ENCODE measurements at regions not wholly inside any gene's neighbourhood (a gene's known extent, or its start where the extent isn't known, plus 50 kb on each side); places are given as distances from the start of the nearest gene placed in this dataset.

DNA sequence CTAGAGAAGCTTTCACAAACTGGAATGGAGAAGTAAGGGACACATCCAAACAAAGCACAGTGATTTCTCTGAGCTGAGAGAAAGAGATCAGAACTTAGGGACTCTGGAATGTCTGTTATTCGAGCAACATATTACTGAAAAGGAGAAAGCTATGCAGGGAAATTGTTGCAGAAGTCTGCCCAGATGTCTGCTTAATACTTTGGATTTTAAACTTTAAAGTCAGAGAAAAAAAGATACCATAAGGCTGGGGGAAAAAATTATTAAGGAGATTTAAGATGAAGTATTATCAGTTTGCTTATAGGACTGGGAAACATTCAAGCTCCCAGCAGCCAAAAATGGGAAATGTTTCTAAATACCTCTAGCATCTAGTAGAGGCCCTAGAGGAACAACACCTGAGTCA, 803.9 kb downstream of the TAF11L14 start:
- TF ChIP-seq SP2 (IDR thresholded peaks at IDR 0.05; ENCODE audit: low read length) (no peak), HDAC6 (IDR thresholded peaks at IDR 0.05; ENCODE audit: low read depth, low read length) (no peak), HDAC2 (IDR thresholded peaks at IDR 0.05; ENCODE audit: borderline replicate concordance in 1 of 2, low read depth in 2 of 2, low read length in 2 of 2) (no peak), GABPA (IDR thresholded peaks at IDR 0.05; ENCODE audit: borderline replicate concordance, insufficient read depth, low read length) (no peak), POU5F1 (IDR thresholded peaks at IDR 0.05; ENCODE audit: low read depth, low read length) (no peak), CEBPB (IDR thresholded peaks at IDR 0.05; ENCODE audit: low read depth, low read length) (no peak), EGR1 (IDR thresholded peaks at IDR 0.05; ENCODE audit: borderline replicate concordance, low read depth, low read length) (no peak), FOSL1 (IDR thresholded peaks at IDR 0.05; ENCODE audit: insufficient read depth, low read depth, low read length) (no peak), CHD2 (IDR thresholded peaks at IDR 0.05; ENCODE audit: low read length) (no peak), POLR2A (IDR thresholded peaks at IDR 0.05; ENCODE audit: control extremely low read depth in 1 of 2, low read depth in 2 of 2, low read length in 2 of 2) (no peak)
- TF ChIP-seq, protein P1, sequence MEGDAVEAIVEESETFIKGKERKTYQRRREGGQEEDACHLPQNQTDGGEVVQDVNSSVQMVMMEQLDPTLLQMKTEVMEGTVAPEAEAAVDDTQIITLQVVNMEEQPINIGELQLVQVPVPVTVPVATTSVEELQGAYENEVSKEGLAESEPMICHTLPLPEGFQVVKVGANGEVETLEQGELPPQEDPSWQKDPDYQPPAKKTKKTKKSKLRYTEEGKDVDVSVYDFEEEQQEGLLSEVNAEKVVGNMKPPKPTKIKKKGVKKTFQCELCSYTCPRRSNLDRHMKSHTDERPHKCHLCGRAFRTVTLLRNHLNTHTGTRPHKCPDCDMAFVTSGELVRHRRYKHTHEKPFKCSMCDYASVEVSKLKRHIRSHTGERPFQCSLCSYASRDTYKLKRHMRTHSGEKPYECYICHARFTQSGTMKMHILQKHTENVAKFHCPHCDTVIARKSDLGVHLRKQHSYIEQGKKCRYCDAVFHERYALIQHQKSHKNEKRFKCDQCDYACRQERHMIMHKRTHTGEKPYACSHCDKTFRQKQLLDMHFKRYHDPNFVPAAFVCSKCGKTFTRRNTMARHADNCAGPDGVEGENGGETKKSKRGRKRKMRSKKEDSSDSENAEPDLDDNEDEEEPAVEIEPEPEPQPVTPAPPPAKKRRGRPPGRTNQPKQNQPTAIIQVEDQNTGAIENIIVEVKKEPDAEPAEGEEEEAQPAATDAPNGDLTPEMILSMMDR (IDR thresholded peaks at IDR 0.05; ENCODE audit: control extremely low read depth in 1 of 3, insufficient read depth in 1 of 3, low read depth in 1 of 3, low read length in 3 of 3) = no peak
- TF ChIP-seq, protein P2, sequence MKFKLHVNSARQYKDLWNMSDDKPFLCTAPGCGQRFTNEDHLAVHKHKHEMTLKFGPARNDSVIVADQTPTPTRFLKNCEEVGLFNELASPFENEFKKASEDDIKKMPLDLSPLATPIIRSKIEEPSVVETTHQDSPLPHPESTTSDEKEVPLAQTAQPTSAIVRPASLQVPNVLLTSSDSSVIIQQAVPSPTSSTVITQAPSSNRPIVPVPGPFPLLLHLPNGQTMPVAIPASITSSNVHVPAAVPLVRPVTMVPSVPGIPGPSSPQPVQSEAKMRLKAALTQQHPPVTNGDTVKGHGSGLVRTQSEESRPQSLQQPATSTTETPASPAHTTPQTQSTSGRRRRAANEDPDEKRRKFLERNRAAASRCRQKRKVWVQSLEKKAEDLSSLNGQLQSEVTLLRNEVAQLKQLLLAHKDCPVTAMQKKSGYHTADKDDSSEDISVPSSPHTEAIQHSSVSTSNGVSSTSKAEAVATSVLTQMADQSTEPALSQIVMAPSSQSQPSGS (IDR thresholded peaks at IDR 0.05; ENCODE audit: low read length) = no peak

All from H1 (cell line).